GM20431 (cell line): ENCODE measurements at regions not wholly inside any gene's neighbourhood (a gene's known extent, or its start where the extent isn't known, plus 50 kb on each side); places are given as distances from the start of the nearest gene placed in this dataset.
"Not testable (repeated sequence)": the region's sequence is repeated elsewhere in the genome, so short reads cannot be mapped to it uniquely, and the experiment has no call there.

ENCODE experiments used
- in situ Hi-C: fragments of 300-500 bp; cut with MseI, MboI; formaldehyde crosslinking; loops from one replicate; pipeline ENCODE4 v1.15.0; 2020; ENCODE audit warnings: low sequenced_read_pairs; ENCODE audit not compliant: unreplicated experiment

GRCh38 chr15:20277451-20277850, 264.1 kb downstream of the GOLGA6L6 start:
- in situ Hi-C loops = not testable (repeated sequence)

DNA sequence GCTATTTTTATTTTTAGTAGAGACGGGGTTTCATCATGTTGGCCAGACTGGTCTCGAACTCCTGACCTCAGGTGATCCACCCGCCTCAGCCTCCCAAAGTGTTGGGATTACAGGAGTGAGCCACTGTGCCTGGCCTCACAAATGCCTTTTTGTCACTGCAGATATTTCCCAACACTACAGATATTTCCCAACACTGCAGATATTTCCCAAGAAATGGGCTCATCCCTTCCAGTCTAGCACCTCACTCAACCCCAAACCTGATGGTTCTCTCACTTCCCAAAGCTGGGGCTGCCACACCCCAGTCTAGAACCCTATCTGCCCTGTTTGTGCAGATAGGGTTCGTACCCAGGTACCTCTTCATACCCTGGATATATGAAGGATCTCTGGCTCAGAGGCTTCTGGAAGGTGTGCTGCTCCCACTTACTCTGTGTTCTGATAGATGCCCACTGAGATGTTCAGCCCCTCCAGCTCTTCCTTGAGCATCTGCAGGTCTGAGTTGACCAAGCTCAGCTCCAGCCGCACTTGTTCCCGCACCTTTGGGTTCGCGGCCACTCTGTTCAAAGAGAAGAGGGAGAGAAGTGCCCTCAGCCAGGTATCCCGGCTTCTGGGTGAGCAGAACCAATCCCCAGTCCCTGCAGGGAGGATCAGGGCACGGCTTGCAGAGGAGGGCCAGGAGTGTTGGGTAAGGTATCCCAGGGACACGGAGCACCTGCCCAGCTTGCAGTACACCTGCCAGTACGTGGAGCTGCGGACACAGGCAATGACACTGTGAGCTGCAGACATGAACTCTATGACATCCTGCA, 265.1 kb downstream of the GOLGA6L6 start:
- in situ Hi-C loops = not testable (repeated sequence)

DNA sequence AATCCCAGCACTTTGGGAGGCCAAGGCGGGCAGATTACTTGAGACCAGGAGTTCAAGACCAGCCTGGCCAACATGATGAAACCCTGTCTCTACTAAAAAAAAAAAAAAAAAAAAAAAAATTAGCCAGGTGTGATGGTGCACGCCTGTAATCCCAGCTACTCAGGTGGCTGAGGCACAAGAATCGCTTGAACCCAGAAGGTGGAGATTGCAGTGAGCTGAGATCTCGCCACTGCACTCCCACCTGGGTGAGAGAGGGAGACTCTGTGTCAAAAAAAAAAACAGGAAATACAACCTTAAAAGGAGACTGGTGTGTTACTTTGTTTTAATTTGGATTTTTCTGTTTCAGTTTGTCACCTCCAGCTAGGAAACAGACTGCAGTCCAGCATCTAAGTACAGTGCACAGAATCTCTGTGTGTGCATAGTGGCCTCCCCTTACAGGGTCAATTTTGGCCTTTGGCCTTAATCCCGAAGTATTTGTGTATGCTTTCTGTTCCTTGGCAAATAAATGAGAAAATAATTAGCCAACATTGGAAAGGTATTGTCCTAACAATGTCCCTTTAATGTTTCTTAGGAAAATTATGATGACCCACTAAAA, 266.1 kb downstream of the GOLGA6L6 start:
- in situ Hi-C loops = not testable (repeated sequence)

GRCh38 chr15:20272422-20273184, 269.0 kb downstream of the GOLGA6L6 start:
- in situ Hi-C loops = no loop called here

GRCh38 chr15:20271647-20272046, 270.0 kb downstream of the GOLGA6L6 start:
- in situ Hi-C loops = no loop called here

DNA sequence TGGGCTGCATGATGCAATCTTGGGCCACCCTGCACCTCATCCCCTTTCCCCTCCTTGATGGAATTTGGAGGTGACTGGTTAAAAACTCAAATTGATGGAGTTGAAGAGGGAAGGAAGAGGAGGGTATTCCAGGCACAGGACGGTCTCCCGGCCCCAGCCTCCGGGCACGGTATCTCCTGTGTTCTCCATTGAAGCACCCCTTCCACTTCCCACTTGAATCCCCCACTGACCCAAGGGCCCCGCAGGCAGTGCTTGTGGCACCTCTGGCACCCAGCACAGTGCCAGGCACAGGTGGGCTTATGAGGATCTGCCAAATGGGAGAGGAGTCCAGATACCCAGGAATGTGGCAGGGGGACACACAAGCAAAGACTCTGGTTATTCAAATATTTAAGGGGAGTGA, 271.6 kb downstream of the GOLGA6L6 start:
- in situ Hi-C loops = not testable (repeated sequence)

GRCh38 chr15:20267996-20268395, 273.6 kb downstream of the GOLGA6L6 start:
- in situ Hi-C loops = not testable (repeated sequence)

- in situ Hi-C loops = not testable (repeated sequence)
Observed at GRCh38 chr15:20267051-20267730, 274.4 kb downstream of the GOLGA6L6 start.

- in situ Hi-C loops = not testable (repeated sequence)
Observed at GRCh38 chr15:20265710-20266109, 275.9 kb downstream of the GOLGA6L6 start.

DNA sequence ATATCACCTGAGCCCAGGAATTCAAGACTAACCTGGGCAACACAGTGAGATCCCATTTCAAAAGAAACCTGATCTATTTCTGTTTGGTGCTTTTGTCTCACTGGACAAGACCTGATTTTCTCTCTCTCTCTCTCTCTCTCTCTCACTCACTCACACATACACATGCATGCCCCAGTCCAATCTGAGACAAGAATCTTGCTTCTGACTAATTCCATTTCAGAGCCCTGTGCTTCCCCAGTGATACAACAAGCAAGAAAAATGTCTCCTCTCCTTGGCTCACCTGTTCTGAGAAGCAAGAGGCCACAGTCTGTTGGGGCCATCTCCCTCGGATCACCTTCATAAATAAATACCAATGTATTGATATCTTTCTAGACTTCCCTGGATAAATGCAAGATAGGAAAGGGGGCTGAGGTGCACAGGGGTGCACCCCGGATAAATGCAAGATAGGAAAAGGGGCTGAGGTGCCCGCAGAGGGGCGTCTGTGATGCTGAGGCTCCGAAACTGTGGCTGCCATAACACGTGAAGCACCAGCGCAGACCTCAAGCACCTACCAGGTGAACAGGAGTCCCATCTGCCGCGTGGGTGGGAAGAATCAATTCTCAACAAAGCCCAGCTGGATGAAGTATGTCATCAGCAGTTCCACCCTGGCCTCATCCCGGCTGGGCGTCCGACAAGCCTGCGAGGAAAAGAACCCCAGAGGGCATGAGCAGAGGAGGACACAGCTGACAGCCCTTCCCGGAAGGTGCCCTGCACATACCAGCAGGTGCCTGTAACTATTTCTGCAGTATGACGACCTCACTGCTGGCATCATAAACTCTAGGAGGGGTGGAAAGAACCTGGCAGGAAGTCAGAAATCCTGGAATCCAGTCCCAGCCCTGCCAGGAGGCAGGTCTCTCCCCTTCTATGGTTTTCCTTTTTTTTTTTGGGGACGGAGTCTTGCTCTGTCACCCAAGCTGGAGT, 280.0 kb downstream of the GOLGA6L6 start:
- in situ Hi-C loops = not testable (repeated sequence)

GRCh38 chr15:20260650-20261049, 280.9 kb downstream of the GOLGA6L6 start:
- in situ Hi-C loops = not testable (repeated sequence)

DNA sequence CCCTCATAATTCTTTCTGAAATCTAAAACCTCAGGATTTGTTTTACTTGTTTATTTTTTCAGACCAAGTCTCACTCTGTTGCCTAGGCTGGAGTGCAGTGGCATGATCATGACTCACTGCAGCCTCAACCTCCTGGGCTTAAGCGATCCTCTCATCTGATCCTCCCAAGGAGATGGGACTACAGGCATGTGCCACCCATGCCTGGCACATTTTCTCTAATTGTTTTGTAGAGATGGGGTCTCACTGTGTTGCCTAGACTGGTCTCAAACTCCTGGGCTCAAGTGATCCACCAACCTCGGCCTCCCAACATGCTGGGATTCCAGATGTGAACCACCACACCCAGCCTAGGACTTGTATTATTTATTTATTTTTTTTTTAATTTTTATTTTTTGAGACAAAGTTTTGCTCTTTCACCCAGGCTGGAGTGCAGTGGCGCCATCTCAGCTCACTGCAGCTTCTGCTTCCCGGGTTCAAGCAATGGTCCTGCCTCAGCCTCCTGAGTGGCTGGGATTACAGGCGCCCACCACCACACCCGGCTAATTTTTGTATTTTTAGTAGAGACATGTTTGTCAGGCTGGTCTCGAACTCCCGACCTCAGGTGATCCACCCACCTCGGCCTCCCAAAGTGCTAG, 281.9 kb downstream of the GOLGA6L6 start:
- in situ Hi-C loops = loop anchor here (10.0 kb wide), 1 partner anchor 125 kb away; no protein-coding TSS in a partner anchor

GRCh38 chr15:20256394-20256793, 285.2 kb downstream of the GOLGA6L6 start:
- in situ Hi-C loops = loop anchor here (10.0 kb wide), 1 partner anchor 128 kb away; no protein-coding TSS in a partner anchor

DNA sequence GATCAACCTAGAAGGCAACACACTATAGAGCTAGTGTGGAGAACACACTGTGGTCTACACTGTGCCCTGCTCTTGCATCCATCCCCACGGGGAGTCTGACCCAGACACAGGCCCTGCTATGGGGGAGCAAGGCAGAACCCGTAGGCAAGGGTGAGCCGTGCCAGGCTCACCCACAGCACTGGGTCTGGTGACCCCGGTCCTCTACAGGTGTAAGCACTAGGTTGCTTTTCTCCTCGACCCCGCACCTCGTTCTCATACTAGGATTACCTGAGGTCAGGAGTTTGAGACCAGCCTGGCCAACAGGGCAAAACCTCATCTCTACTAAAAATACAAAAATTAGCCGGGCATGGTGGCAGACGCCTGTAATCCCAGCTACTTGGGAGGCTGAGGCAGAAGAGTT, 286.0 kb downstream of the GOLGA6L6 start:
- in situ Hi-C loops = loop anchor here (10.0 kb wide), 1 partner anchor 129 kb away; no protein-coding TSS in a partner anchor

- in situ Hi-C loops = loop anchor here (10.0 kb wide), 1 partner anchor 132 kb away; no protein-coding TSS in a partner anchor
Observed at GRCh38 chr15:20253047-20253615, 288.5 kb downstream of the GOLGA6L6 start.

- in situ Hi-C loops = loop anchor here (10.0 kb wide), 1 partner anchor 133 kb away; no protein-coding TSS in a partner anchor
Observed at GRCh38 chr15:20252040-20252439, 289.6 kb downstream of the GOLGA6L6 start.

- in situ Hi-C loops = loop anchor here (10.0 kb wide), 1 partner anchor 133 kb away; no protein-coding TSS in a partner anchor
Observed at GRCh38 chr15:20251214-20252005, 290.2 kb downstream of the GOLGA6L6 start.
